Nephron progenitor cell (in vitro differentiated cells): ENCODE measurements at regions not wholly inside any gene's neighbourhood (a gene's known extent, or its start where the extent isn't known, plus 50 kb on each side); places are given as distances from the start of the nearest gene placed in this dataset.

Experiments
- DNase-seq: peaks from one replicate; pipeline ENCODE4 v3.0.0; 2021
- H3K27ac Mint-ChIP-seq: 2 replicates; pipeline ENCODE4 v1.8.0; 2021; ENCODE audit warnings: mild to moderate bottlenecking, moderate library complexity, mixed read lengths
- H3K27me3 Mint-ChIP-seq: 2 replicates; pipeline ENCODE4 v1.8.0; 2021; ENCODE audit warnings: mild to moderate bottlenecking, low read depth, mixed read lengths; ENCODE audit not compliant: poor library complexity
- H3K36me3 Mint-ChIP-seq: 2 replicates; pipeline ENCODE4 v1.8.0; 2021; ENCODE audit warnings: low read depth, mixed read lengths
- H3K4me1 Mint-ChIP-seq: 2 replicates; pipeline ENCODE4 v1.8.0; 2021; ENCODE audit warnings: mixed read lengths
- H3K4me3 Mint-ChIP-seq: 2 replicates; pipeline ENCODE4 v1.8.0; 2021; ENCODE audit warnings: mild to moderate bottlenecking, moderate library complexity, mixed read lengths
- H3K9me3 Mint-ChIP-seq: 2 replicates; pipeline ENCODE4 v1.8.0; 2021; ENCODE audit warnings: mild to moderate bottlenecking, moderate library complexity, mixed read lengths
- TF ChIP-seq, protein P1 (sequence below): fragments of 200-600 bp; sonication (generic); IDR thresholded peaks from 2 replicates; pipeline ENCODE4 v1.5.0; 2021; ENCODE audit warnings: antibody characterized with exemption

DNA sequence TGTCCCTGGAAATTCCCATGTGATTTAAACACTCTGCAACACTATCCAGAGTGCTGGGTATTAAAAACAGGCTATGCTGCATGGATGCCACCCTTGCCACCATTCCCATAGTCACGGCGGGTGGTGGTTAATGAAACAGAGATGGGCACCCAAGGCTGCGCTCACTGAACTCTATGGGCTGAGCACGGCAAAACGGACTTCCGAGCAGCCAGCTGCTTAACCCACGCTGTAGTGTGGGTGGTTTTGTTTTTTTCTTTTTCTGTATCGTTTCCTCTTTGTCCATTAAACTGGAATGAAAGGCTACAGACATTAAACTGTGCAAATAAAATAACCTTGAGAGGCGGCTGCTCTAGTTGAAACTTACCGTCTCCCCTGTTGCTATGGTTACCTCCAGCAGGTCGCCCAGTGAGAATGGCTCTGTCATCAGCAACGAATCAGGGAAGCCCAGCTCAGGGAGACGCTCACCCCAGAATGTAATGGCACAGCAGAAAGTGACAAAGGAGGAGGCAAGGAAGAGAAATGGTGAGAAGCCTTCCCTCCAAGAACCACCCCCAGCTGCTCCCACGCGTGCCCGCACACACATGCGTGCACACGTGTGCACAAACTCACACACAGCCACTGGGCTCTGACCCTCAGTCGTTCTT, 102.1 kb downstream of the C11orf91 start:
- no peaks in the 10 kb centered on the region for H3K36me3 Mint-ChIP-seq
- peaks cover 8% of the 10 kb centered on the region for H3K4me1 Mint-ChIP-seq
- H3K4me3 Mint-ChIP-seq: no peak overlapping the region
- peaks cover 6% of the 10 kb centered on the region for H3K9me3 Mint-ChIP-seq
- H3K27ac Mint-ChIP-seq: no peak overlapping the region
- TF ChIP-seq, protein P1, sequence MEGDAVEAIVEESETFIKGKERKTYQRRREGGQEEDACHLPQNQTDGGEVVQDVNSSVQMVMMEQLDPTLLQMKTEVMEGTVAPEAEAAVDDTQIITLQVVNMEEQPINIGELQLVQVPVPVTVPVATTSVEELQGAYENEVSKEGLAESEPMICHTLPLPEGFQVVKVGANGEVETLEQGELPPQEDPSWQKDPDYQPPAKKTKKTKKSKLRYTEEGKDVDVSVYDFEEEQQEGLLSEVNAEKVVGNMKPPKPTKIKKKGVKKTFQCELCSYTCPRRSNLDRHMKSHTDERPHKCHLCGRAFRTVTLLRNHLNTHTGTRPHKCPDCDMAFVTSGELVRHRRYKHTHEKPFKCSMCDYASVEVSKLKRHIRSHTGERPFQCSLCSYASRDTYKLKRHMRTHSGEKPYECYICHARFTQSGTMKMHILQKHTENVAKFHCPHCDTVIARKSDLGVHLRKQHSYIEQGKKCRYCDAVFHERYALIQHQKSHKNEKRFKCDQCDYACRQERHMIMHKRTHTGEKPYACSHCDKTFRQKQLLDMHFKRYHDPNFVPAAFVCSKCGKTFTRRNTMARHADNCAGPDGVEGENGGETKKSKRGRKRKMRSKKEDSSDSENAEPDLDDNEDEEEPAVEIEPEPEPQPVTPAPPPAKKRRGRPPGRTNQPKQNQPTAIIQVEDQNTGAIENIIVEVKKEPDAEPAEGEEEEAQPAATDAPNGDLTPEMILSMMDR: no peak
- peaks cover 7% of the 10 kb centered on the region for H3K27me3 Mint-ChIP-seq
- DNase-seq: no peak

DNA sequence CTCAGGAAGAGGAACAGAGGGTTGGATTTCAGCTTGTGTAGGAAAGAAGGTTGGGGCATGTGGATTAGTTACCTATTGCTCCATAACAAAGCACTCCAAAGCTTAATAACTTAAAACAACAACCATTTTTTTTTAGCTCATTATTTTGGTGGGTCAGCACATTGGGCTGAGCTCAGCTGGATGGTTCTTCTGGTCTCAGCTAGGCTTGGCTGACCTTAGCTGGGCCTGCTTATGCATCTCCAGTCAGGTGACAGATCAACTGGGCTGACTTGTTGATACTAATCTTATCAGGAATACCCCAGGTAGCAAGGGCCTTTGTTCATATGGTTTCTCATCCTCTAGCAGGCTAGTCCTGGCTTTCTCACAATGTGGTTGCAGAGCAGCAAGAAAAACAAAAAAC, 106.4 kb downstream of the C11orf91 start:
- no peaks in the 10 kb centered on the region for H3K36me3 Mint-ChIP-seq
- no peak for DNase-seq
- H3K27me3 Mint-ChIP-seq: peaks cover 10% of the 10 kb centered on the region
- TF ChIP-seq, protein P1: no peak
- H3K4me3 Mint-ChIP-seq: no peak overlapping the region
- peaks cover 7% of the 10 kb centered on the region for H3K4me1 Mint-ChIP-seq
- H3K9me3 Mint-ChIP-seq: peaks cover 6% of the 10 kb centered on the region
- H3K27ac Mint-ChIP-seq: no peak overlapping the region

DNA sequence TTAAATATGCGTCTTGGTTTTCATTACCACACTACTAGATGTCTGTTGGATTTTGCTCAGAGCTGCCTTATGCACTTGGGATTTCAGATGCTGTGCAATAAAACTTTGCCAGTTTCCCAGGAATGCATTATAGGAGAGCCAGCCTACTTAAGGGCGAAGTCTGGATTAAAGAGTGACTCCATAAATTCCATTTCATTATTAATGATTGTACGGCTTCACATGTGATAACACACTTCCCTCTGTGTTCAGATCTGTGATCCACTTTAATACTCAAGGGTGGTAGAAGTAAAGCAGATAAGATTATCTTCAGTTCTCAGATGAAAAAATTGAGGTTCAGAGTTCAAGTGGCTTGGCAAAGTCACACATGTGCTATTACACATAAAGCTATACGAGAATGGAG, 110.2 kb downstream of the C11orf91 start:
- no peak overlapping the region for H3K4me3 Mint-ChIP-seq
- H3K27me3 Mint-ChIP-seq: peaks cover 6% of the 10 kb centered on the region
- peaks cover 13% of the 10 kb centered on the region for H3K9me3 Mint-ChIP-seq
- H3K36me3 Mint-ChIP-seq: no peaks in the 10 kb centered on the region
- no peaks in the 10 kb centered on the region for H3K4me1 Mint-ChIP-seq
- no peak for DNase-seq
- TF ChIP-seq, protein P1: no peak
- no peak overlapping the region for H3K27ac Mint-ChIP-seq

DNA sequence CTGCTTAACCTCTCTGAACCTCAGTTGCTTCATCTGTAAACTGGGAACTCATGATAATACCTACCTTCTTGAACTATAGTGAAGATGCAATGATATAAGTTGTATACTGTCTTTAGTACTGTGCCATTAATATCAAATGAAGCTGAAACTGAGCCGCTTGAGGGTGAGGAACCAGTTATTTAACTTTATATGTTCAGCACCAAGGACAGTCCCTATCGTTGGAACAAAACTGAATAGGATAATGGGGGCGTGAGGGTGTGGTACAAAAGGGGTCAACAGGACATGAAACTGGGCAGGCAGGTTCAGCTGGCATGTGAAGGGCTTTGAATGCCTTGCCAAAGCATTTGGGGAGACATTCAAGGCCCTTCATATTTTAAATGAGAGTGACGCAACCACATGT, 112.6 kb downstream of the C11orf91 start:
- Mint-ChIP-seq H3K9me3 (peaks cover 9% of the 10 kb centered on the region), H3K4me3 (no peak overlapping the region), H3K36me3 (no peaks in the 10 kb centered on the region), H3K4me1 (no peaks in the 10 kb centered on the region), H3K27me3 (peaks cover 6% of the 10 kb centered on the region), H3K27ac (no peak overlapping the region)
- TF ChIP-seq, protein P1: no peak
- no peak for DNase-seq

DNA sequence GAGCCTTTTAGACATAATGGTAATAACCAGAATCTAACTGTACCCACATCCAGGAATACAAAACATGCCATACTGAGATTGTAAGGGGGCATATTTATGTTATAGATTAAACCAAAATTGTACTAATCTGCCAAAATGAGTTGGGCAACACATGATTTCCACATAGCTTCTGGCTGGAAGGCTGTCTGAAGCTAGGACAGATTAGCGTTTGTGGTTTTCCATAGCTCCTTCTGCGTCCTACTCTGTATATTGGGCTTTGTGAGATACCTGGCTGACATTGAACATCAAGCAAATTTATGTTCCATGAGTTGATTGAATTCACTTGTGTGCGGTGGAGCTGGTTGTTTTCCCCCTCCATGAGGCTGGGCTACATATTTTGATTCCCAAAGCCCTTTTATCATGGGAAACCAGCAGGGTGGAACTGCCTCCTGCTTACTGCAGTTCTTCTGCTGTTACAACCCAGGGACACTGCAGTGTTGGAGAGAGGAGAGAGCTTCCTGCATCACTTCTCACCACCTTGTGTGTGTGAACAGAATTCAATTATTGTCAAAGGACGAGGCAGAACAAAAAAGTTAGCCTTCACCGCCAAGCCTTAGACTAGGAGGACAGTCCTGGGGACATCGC, 114.9 kb downstream of the C11orf91 start:
- H3K36me3 Mint-ChIP-seq: no peaks in the 10 kb centered on the region
- H3K4me3 Mint-ChIP-seq: no peak overlapping the region
- TF ChIP-seq, protein P1: no peak
- peaks cover 9% of the 10 kb centered on the region for H3K9me3 Mint-ChIP-seq
- H3K27me3 Mint-ChIP-seq: peaks cover 4% of the 10 kb centered on the region
- no peak for DNase-seq
- peaks cover 4% of the 10 kb centered on the region for H3K4me1 Mint-ChIP-seq
- no peak overlapping the region for H3K27ac Mint-ChIP-seq
